ENCODE measurements at regions not wholly inside any gene's neighbourhood (a gene's known extent, or its start where the extent isn't known, plus 50 kb on each side); places are given as distances from the start of the nearest gene placed in this dataset.

DNA sequence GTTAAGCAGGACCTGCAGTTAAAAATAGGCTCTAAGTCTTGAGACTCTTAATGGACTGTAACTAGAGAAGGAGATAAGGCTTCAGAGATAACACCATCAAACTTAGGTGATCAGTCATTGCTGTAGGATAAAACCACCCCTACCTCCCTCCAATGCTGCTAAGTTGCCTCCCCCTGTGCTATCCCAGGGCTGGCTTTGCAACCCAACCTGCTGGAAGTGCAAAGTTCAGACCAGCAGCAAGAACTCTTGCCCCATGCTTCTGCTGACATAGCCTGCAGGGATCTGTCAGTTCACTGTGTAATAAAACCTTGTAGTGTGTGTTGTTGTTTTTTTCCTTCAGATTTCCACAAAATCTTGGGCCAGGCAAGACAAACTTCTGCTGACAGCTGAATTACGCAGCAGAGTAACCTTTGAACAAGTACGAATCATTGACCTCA is 57.4 kb upstream of the EPB41L3 start:
- no peak for DNase-seq (ENCODE audit: extremely low spot score, unreplicated experiment)
- H3K27me3 Mint-ChIP-seq (ENCODE audit: unreplicated experiment), result peaks cover 8% of the 10 kb centered on the region
- peaks cover 8% of the 10 kb centered on the region for H3K4me1 Mint-ChIP-seq (ENCODE audit: unreplicated experiment)
- H3K9me3 Mint-ChIP-seq (ENCODE audit: unreplicated experiment), result no peaks in the 10 kb centered on the region
- H3K36me3 Mint-ChIP-seq (ENCODE audit: unreplicated experiment), result no peaks in the 10 kb centered on the region
- no peak overlapping the region for H3K4me3 Mint-ChIP-seq (ENCODE audit: unreplicated experiment)
- no peak for TF ChIP-seq CTCF (IDR thresholded peaks at IDR 0.05)
- no peak overlapping the region for H3K27ac Mint-ChIP-seq (ENCODE audit: unreplicated experiment)

DNA sequence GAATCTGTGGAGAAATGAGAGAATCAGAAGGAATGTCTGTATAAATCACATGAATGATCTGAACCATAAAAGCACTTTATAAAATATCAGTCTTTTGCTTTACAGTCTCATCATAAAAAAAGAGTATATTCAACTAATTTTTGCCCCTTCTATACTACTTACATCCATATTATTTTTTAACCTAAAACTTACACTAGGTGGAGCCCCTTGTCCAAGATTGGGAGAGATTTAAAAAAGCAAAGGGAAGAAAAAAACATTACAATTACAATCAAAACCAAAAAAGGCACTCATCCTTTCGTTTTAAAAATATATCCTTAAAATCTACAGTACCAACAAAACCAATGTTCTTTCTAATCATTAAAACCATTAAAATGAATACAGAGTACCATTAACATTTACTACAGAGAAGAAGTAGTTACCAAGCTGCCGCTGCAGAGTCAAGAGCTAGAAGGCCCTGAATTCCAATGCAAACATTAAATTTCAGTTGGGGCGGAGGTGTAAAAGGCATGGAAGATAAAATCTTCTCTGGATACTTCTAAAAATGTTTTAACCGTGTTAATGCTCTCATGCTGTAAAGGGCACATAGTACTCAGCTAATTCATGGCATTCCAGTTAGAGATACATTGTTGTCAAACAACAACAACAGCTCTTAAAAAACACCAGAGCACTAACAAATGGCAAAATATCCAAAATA is 56.7 kb upstream of the EPB41L3 start:
- TF ChIP-seq CTCF (IDR thresholded peaks at IDR 0.05), result peak; percentile 66
- DNase-seq (ENCODE audit: extremely low spot score, unreplicated experiment), result no peak
- Mint-ChIP-seq H3K27ac (ENCODE audit: unreplicated experiment) (no peak overlapping the region), H3K36me3 (ENCODE audit: unreplicated experiment) (no peaks in the 10 kb centered on the region), H3K4me3 (ENCODE audit: unreplicated experiment) (no peak overlapping the region), H3K9me3 (ENCODE audit: unreplicated experiment) (no peaks in the 10 kb centered on the region), H3K4me1 (ENCODE audit: unreplicated experiment) (peaks cover 8% of the 10 kb centered on the region), H3K27me3 (ENCODE audit: unreplicated experiment) (peaks cover 8% of the 10 kb centered on the region)

DNA sequence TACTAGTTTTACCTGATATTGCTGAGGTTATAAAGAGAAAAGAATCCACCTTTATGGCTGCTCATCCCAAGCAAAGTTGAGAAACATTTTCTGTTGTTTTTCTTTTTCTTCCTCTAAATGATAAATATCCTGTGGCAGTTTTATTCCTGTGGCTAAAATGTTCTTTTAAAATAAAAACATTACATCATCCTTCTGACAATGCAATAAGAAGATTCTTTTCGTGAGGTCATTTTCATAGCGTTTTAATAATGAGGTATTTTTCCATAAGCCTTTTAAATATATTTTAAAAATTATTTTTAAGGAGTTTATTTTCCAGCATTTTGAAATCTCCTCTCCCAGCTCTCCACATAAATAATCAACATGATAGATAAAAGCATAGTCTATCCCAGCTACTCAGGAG is 52.8 kb upstream of the EPB41L3 start:
- peaks cover 8% of the 10 kb centered on the region for H3K4me1 Mint-ChIP-seq (ENCODE audit: unreplicated experiment)
- no peak overlapping the region for H3K4me3 Mint-ChIP-seq (ENCODE audit: unreplicated experiment)
- no peak overlapping the region for H3K27ac Mint-ChIP-seq (ENCODE audit: unreplicated experiment)
- H3K27me3 Mint-ChIP-seq (ENCODE audit: unreplicated experiment), result peaks cover 2% of the 10 kb centered on the region
- no peak for DNase-seq (ENCODE audit: extremely low spot score, unreplicated experiment)
- no peaks in the 10 kb centered on the region for H3K36me3 Mint-ChIP-seq (ENCODE audit: unreplicated experiment)
- H3K9me3 Mint-ChIP-seq (ENCODE audit: unreplicated experiment), result peaks cover 2% of the 10 kb centered on the region
- no peak for TF ChIP-seq CTCF (IDR thresholded peaks at IDR 0.05)
